ENCODE measurements at regions not wholly inside any gene's neighbourhood (a gene's known extent, or its start where the extent isn't known, plus 50 kb on each side); places are given as distances from the start of the nearest gene placed in this dataset.
"Not testable (repeated sequence)": the region's sequence is repeated elsewhere in the genome, so short reads cannot be mapped to it uniquely, and the experiment has no call there.

DNA sequence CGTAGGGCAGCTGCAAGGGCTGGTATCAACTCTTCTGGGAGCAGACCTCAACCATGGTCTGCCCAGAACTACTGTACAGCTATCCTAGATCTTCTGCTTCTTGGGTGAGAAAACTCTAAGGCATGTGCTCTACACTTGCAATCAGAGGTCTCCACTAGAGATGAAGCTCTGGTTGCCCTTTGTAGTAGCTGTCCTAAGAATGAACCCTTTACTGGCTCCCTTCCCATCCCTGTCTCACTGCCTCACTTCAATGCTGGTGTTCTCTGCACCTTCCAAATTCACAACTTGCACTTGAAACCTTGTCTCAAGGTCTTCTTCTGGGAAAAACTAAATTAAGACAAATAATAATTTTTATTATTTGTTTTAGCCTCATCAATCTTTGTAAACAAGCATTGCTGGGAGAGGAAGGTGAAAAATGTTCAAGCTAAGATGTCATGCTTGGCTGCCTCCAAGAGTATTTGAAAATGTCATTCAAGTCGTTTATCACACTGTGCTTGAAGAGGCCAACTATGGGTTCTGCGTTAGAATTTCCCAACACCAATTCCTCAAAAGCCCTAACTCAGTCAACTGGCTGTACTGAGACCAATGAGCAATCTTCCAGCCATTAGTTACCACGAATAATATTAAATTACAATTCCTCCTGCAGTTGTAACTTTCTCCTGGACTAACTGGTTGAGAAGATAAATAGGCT lies 216.9 kb upstream of the ADRA1D start:
- no peak overlapping the region for H3K27ac ChIP-seq
- no peak overlapping the region for H3K4me3 ChIP-seq
- TF ChIP-seq, protein P1, sequence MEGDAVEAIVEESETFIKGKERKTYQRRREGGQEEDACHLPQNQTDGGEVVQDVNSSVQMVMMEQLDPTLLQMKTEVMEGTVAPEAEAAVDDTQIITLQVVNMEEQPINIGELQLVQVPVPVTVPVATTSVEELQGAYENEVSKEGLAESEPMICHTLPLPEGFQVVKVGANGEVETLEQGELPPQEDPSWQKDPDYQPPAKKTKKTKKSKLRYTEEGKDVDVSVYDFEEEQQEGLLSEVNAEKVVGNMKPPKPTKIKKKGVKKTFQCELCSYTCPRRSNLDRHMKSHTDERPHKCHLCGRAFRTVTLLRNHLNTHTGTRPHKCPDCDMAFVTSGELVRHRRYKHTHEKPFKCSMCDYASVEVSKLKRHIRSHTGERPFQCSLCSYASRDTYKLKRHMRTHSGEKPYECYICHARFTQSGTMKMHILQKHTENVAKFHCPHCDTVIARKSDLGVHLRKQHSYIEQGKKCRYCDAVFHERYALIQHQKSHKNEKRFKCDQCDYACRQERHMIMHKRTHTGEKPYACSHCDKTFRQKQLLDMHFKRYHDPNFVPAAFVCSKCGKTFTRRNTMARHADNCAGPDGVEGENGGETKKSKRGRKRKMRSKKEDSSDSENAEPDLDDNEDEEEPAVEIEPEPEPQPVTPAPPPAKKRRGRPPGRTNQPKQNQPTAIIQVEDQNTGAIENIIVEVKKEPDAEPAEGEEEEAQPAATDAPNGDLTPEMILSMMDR (IDR thresholded peaks at IDR 0.05), result no peak
- DNase-seq (ENCODE audit: low spot score), result no peak

DNA sequence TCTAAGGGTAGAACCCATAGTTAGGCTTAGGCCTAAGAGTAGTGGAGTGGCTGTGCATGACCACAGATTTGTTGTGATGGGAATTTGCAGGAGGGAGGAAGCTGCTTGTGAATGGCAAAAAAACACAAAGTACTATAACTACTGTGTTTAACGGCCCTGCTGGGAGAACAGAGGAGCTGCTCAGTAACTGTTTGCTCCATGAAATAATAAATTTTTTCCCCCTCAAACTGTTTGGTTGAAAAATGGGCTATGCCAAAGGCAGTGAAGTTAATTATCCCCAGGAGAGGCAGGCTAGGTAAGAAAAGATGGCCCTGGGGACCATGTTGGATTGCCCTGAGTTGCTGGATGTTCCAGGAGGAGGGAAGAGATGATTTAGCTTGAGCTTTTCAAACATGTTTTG lies 216.1 kb upstream of the ADRA1D start:
- TF ChIP-seq, protein P1 (IDR thresholded peaks at IDR 0.05), result no peak
- H3K4me3 ChIP-seq, result no peak overlapping the region
- no peak overlapping the region for H3K27ac ChIP-seq
- DNase-seq (ENCODE audit: low spot score), result no peak

DNA sequence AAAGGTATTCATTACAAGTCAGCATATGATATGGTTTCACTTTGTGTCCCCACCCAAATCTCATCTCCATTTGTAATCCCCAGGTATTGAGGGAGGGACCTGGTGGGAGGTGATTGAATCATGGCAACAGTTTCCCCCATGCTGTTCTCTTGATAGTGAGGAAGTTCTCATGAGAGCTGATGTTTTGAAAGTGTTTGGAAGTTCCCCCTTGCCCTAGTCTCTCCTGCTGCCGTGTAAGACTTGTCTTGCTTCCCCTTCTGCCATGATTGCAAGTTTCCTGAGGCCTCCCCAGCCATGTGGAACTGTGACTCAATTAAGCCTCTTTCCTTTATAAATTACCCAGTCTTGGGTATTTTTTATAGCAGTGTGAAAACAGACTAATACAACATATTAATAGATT lies 213.7 kb upstream of the ADRA1D start:
- not testable (repeated sequence) for DNase-seq (ENCODE audit: low spot score); H3K27ac ChIP-seq; H3K4me3 ChIP-seq

DNA sequence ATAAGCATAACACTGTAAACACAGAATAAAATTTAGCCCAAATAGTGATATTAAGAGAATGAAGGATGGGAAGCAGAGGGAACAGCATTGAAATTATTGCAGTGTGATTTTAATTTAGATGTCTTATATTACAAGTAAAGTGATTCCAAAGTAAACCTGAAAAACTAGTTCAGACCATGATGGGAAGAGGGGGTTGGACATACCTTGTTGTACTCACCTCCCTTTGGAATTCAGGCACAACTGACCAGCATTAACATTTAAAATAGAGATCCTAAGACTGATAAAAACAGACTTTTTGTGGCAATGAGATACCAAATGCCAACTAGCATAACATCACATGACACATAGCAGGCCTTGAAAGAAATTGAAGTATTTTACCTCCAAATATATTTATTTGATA lies 210.0 kb upstream of the ADRA1D start:
- DNase-seq (ENCODE audit: low spot score), result no peak
- Histone ChIP-seq H3K27ac (no peak overlapping the region), H3K4me3 (no peak overlapping the region)
- TF ChIP-seq, protein P1 (IDR thresholded peaks at IDR 0.05), result no peak

DNA sequence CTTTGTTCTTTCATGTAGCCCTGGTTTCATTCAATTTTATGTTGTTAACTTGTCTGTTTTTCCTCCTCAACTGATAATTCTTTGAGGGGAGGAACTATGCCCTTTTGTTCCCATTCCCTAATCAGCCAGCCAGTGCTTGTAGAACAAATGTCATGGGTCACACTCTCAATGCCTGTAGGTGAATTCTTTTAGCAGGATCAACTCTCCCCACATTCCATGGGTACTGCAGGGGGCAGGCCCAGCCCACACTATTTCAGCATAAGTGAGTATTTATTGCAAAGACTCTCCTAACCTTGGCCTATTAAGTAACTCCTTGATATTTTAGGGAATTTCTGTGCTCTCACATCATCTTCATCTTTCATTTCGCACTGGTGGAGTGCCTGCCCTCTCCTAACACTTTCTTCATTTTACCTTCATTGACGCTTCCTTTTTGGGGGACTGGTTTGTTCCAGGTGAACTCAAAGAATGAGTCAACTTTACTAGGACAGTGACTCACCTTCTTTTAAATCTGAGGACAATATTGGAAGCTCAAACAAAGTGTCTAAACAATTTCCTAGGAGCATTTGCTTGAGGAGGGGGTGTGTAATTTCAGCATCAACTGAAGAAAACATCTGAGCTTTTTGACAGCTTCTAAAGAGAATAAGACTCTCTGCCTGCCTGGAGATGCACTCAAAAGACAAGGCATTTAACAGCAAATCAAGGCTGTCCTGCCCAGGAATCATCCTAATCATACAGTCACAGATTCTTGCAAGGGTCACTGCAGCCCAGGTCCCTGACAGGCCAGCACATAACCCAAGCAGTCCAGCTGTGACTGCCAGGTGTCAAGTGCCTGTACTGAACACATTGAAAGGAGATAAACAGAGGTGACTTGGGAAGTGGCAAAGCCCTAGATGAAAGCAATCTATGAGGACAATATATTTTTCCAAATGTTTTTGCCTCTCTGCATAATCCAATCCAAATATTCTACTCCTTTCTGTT lies 208.8 kb upstream of the ADRA1D start:
- TF ChIP-seq, protein P1 (IDR thresholded peaks at IDR 0.05), result no peak
- Histone ChIP-seq H3K4me3 (no peak overlapping the region), H3K27ac (no peak overlapping the region)
- no peak for DNase-seq (ENCODE audit: low spot score)

DNA sequence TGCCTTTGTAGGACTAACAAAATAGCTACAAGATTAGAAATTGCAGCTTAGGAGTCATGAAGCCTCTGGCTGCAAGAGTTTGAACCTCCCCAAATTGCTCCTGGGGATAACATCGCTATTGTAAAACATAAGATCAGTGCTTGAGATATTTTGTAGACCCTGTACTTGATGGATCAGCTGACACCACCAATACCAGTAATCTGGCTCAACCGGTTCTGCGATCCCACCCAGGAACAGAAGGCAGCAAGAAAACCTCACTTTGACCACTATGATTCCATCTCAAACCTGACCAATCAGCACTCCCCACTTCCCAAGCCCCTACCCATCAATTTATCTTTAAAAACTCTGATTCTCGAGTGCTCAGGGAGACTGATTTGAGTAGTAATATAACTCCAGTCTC lies 206.9 kb upstream of the ADRA1D start:
- DNase-seq (ENCODE audit: low spot score), result no peak
- H3K27ac ChIP-seq, result no peak overlapping the region
- TF ChIP-seq, protein P1 (IDR thresholded peaks at IDR 0.05), result no peak
- H3K4me3 ChIP-seq, result no peak overlapping the region

DNA sequence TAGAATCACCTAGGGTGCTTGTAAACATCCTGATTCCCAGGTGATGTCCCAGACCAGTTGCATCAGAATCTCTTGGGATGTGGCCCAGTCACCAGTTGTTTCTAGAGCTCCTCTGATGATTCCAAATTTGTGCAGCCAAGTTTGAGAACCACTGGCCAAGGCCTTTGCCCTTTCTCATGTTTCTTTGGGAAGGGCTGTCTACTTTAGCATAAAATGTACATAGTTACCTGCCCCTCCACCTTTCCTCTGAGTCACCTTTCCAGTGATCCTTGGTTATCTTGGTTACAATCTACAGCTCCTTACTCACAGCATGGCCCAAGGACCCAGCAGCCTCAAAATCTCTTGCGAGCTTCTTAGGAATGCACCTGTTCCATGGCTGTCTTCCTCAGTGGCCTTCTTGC lies 206.2 kb upstream of the ADRA1D start:
- H3K4me3 ChIP-seq, result no peak overlapping the region
- TF ChIP-seq, protein P1 (IDR thresholded peaks at IDR 0.05), result no peak
- no peak for DNase-seq (ENCODE audit: low spot score)
- H3K27ac ChIP-seq, result no peak overlapping the region
